Esophagus squamous epithelium (tissue), 4 donors: ENCODE measurements at regions not wholly inside any gene's neighbourhood (a gene's known extent, or its start where the extent isn't known, plus 50 kb on each side); places are given as distances from the start of the nearest gene placed in this dataset.

Source experiments
- POLR2A ChIP-seq, 4 donors: fragments of 450-650 bp; IDR thresholded peaks; one replicate each; pipeline ENCODE4 v1.6.1; 2017; ENCODE audit warnings: antibody characterized with exemption in 4 of 4, mild to moderate bottlenecking in 4 of 4, moderate library complexity in 3 of 4
- TF ChIP-seq, protein P1 (sequence below), 6 experiments: fragments of 450-650 bp in 4 of 6; fragments of 200-600 bp in 2 of 6; sonication (generic) in 2 of 6; IDR thresholded peaks; one replicate each; pipeline ENCODE4 v1.5.1; 2016 to 2019; ENCODE audit warnings: antibody characterized with exemption in 6 of 6, mild to moderate bottlenecking in 4 of 6, moderate library complexity in 4 of 6

DNA sequence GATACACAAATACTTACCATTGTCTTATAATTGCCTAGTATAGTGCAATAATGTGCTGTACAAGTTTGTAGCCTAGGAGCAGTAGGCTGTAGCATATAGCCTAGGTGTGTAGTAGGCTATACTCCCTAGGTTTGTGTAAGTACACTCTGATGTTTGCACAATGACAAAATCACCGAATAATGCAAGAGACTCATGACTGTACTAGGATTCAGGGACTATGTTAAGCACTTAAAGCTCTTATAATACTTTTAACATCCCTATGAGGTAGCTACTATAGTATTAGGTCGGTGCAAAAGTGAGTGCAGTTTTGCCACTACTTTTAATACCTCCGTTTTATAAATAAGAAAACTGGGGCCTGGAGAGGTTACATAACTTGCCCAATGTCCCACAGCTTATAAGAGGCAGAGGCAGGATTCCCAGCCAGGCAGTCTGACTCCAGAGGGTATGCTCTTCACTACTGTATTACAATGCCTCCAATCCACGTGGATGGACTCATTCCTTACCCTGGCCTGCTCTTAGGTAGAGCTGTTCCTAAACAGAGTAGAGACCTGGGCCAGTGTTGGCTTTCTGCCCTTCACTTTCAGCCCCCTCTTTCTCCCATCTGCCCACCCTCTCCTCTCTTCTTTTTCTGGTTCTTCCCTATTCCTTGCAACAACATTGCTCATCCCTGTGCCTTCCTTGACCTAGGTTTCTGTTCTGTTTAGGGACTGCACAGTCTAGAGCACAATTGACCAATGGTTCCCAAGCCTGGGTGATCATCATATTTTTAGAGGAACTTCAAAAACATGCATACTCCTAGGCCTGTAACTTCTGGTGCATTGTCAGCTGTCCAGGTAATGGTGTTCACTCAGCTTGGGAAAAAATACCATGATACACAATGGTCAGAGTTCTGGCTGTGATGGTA lies 114.0 kb downstream of the CARTPT start:
- no peak for TF ChIP-seq POLR2A (IDR thresholded peaks at IDR 0.05)
- TF ChIP-seq, protein P1, sequence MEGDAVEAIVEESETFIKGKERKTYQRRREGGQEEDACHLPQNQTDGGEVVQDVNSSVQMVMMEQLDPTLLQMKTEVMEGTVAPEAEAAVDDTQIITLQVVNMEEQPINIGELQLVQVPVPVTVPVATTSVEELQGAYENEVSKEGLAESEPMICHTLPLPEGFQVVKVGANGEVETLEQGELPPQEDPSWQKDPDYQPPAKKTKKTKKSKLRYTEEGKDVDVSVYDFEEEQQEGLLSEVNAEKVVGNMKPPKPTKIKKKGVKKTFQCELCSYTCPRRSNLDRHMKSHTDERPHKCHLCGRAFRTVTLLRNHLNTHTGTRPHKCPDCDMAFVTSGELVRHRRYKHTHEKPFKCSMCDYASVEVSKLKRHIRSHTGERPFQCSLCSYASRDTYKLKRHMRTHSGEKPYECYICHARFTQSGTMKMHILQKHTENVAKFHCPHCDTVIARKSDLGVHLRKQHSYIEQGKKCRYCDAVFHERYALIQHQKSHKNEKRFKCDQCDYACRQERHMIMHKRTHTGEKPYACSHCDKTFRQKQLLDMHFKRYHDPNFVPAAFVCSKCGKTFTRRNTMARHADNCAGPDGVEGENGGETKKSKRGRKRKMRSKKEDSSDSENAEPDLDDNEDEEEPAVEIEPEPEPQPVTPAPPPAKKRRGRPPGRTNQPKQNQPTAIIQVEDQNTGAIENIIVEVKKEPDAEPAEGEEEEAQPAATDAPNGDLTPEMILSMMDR (IDR thresholded peaks at IDR 0.05), result no peak
